GM10266 (cell line): ENCODE measurements at regions not wholly inside any gene's neighbourhood (a gene's known extent, or its start where the extent isn't known, plus 50 kb on each side); places are given as distances from the start of the nearest gene placed in this dataset.

Experiments used
- DNase-seq: peaks from one replicate; pipeline ENCODE4 v3.0.0; 2012; ENCODE audit errors: extremely low spot score
- TF ChIP-seq, protein P1 (sequence below): IDR thresholded peaks from 2 replicates; pipeline ENCODE4 v1.5.1; 2012; ENCODE audit warnings: mild to moderate bottlenecking, low read depth; ENCODE audit not compliant: control insufficient read depth, insufficient read depth; ENCODE audit errors: missing control alignments

DNA sequence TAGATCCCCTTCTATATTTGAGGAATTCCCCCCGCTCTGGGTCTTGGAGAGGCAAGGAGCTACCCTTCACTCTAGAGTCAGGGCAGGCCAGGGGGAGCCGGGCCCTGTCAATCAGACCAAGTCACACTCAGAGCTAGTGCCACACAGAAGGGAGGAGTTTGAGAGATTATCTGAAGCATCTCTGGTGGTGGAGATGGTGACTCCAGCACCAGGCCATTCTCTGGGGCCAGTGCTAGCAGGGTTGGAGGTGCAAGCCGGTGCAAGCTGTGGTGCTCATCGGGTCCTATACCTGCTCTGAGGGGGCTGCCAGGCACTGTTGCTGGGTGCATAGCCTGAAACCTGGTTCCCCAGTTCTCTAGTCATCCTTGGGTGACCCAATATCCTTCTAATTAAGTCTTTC is 201.2 kb downstream of the COPRS start:
- no peak for DNase-seq
- TF ChIP-seq, protein P1, sequence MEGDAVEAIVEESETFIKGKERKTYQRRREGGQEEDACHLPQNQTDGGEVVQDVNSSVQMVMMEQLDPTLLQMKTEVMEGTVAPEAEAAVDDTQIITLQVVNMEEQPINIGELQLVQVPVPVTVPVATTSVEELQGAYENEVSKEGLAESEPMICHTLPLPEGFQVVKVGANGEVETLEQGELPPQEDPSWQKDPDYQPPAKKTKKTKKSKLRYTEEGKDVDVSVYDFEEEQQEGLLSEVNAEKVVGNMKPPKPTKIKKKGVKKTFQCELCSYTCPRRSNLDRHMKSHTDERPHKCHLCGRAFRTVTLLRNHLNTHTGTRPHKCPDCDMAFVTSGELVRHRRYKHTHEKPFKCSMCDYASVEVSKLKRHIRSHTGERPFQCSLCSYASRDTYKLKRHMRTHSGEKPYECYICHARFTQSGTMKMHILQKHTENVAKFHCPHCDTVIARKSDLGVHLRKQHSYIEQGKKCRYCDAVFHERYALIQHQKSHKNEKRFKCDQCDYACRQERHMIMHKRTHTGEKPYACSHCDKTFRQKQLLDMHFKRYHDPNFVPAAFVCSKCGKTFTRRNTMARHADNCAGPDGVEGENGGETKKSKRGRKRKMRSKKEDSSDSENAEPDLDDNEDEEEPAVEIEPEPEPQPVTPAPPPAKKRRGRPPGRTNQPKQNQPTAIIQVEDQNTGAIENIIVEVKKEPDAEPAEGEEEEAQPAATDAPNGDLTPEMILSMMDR: no peak

DNA sequence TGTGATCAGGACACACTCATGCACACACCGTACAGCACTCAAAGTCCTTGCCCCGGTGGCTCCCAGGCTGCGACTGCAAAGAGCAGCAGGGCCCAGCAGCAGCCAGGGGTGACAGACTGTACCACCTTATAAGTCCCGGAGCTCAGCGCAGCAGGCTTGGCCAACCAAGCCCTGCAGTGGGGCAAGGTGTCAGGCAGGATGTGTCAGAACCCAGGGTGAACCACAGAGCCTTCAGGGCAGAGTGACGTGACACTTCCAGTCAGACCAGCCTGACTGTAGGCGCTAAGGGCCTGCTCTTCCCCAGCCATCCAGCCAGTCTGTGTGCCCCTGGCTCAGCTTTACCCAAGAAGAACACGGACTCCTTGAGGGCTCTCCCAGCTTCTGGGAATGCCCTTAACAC is 204.1 kb downstream of the COPRS start:
- DNase-seq: no peak
- TF ChIP-seq, protein P1: no peak

DNA sequence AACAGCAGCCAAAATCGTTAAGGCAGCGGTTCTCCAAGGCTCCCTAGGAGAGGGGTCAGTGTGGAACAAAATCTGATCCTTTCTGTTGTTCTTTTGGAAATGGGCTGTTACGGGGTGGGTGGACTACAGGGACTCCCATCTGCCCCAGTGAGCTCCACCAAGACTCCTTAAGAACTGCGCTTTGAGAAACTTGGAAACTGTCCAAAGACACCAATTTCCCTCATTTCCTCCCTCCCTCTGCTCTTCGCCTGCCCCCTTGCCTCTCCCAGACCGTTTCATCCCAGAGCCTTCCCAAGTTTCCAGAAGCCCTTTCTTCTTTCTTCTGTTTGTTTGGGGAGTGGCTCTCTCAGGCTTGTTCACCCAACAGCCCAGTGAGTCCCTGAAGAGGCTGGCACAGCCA is 205.4 kb downstream of the COPRS start:
- DNase-seq: no peak
- TF ChIP-seq, protein P1: no peak

DNA sequence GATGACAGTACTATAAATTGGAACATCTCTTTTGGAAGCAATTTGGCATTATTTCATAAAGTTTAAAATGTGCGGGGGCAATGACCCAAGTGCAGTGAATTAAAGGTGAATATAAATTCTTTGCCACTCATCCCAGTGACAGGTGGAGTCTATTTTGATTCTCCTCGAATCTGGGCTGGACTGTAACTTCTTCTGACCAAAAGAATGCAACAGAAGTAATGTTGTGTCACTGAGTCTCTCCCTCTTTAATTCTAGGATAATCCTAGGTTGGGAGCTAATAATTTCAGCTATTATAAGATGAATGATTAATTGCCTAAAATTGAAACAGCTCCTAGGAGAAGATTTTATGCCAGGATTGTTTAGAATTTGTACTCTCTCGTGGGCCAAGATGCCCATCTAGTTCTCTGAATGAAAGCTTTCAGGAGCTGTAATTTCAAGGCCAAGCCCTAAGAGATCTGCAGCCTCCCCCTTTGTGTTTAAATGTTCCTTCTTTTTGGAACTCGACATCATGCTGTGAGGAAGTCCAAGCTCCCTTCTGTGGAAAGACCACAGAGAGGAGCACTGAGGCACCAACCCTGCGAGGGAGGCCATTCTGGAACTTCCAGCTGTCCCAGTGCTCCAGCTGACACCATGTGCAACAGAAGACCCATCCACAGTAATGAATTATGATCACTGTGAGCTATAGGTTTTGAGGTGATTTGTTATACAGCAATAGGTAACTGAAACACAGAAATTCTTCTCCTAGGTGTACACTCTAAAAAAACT is 208.1 kb downstream of the COPRS start:
- TF ChIP-seq, protein P1: no peak
- DNase-seq: no peak

DNA sequence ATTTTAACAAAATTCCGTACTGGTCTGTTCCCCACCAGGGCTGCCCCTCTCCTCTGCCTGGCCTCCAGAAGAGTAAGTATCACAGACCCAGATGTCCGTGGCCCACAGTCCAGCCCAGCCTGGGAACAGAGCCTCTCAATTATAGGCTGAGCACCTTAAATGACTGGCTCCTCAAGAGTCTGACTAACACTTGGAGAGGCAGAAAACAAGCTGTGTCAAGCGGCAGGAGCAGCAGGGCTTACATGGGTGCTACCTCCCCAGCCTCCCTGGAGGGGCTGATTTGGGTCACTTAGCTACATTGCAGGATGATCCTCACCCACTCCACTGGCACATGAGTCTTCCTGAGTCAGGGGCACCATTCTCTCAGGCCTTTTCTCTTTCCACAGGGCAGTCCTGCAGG is 209.7 kb downstream of the COPRS start:
- TF ChIP-seq, protein P1: no peak

DNA sequence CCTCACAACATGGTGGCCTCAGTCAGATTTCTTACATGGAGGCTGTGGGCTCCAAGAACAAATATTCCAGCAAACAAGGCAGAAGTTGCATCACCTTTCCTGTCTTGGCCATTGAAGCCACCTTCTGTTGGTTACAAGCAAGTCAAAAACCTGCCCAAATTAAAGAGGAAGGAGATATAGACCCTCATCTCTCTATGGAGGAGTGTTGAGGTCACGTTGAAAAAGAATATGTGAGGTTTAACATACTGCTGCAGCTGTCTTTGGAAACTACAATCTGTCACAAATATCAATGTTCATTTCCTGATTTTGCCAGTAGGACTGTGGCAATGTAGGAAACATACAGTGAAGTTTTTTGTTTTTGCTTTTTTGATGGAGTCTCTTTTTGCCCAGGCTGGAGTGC is 211.4 kb downstream of the COPRS start:
- TF ChIP-seq, protein P1: no peak
- DNase-seq: no peak

More for the DNA sequence above, 209.7 kb downstream of the COPRS start:
- no peak for DNase-seq

DNA sequence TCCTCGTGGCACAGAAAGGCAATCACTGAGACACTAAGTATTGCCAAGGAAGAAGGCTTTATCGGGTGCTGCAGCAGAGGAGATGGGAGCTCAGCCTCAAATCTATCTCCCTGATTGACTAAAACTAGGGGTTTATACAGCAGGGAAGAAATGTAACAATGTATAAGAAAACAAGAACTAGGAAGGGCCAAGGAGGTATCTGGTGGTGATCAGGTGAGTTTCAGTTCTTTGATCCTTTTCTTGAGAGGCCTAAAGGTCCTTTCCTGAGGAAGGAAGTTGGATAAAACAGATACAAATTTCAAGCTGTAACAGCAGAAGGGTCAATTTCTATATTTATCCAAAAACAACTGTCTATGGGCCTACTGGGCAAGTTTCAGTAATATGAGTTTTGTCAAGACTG is 212.4 kb downstream of the COPRS start:
- TF ChIP-seq, protein P1: no peak
- no peak for DNase-seq
